ENCODE measurements at regions not wholly inside any gene's neighbourhood (a gene's known extent, or its start where the extent isn't known, plus 50 kb on each side); places are given as distances from the start of the nearest gene placed in this dataset.
"Not testable (repeated sequence)": the region's sequence is repeated elsewhere in the genome, so short reads cannot be mapped to it uniquely, and the experiment has no call there.

GRCh38 chr6:14521141-14521540, 403.6 kb downstream of the CD83 start:
- CTCF ChIA-PET (ENCODE audit: low intra/inter-chr PET ratio, low total read pairs) = no interaction called here

DNA sequence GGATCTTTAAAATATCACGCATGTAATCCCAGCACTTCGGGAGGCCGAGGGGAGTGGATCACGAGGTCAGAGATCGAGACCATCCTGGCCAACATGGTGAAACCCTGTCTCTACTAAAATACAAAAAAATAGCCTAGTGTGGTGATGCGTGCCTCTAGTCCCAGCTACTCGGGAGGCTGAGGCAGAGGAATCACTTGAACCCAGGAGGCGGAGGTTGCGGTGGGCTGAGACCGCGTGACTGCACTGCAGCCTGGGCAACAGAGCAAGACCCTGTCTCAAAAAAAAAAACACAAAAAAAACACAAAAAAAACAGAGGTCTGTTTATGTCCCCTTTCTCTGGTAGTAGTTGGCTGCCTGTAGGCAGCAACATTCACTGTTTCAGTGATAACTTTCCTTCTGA, 404.3 kb downstream of the CD83 start:
- H3K79me2 ChIP-seq (ENCODE audit: insufficient read depth, low read length); intact Hi-C loops (cut with micrococcal nuclease; ENCODE audit: unreplicated experiment); H3K27me3 ChIP-seq (ENCODE audit: control insufficient read depth in 1 of 2, insufficient read depth in 2 of 2, low read length in 2 of 2); FAIRE-seq; H4K20me1 ChIP-seq (ENCODE audit: insufficient read depth, low read length); in situ Hi-C loops (cut with HindIII; ENCODE audit: extremely low pct_ligation_motif_present, low pct_unique_long_range_greater_than_20kb); POLR2A ChIA-PET; H3K4me2 ChIP-seq (ENCODE audit: low read depth, low read length); H3K9ac ChIP-seq (ENCODE audit: insufficient read depth, low read depth, low read length); H2AFZ ChIP-seq (ENCODE audit: low read length); CTCF ChIA-PET (ENCODE audit: low intra/inter-chr PET ratio, low total read pairs); H3K27ac ChIP-seq (ENCODE audit: extremely low read length, insufficient read depth, low read length); H3K9me3 ChIP-seq (ENCODE audit: low read length); BruUV-seq (replicated peaks); ATAC-seq; DNase-seq (ENCODE audit: low spot score); H3K36me3 ChIP-seq (replicated peaks in 1 of 2; ENCODE audit: control insufficient read depth in 1 of 2, insufficient read depth in 2 of 2, low read length in 2 of 2); H3K4me3 ChIP-seq (replicated peaks in 1 of 3; ENCODE audit: insufficient read depth in 1 of 3, low read depth in 2 of 3, low read length in 3 of 3); H3K4me1 ChIP-seq (ENCODE audit: insufficient read depth, low read length): not testable (repeated sequence)
- WGBS (ENCODE audit: low lambda C conversion rate) = 57% methylated on average over 11 of the region's 11 CpGs

More at GRCh38 chr6:14521141-14521540, 403.6 kb downstream of the CD83 start:
- ATAC-seq (no peak), DNase-seq (ENCODE audit: low spot score) (no peak), FAIRE-seq (no peak)
- in situ Hi-C loops (cut with HindIII; ENCODE audit: extremely low pct_ligation_motif_present, low pct_unique_long_range_greater_than_20kb) (no loop called here), intact Hi-C loops (cut with micrococcal nuclease; ENCODE audit: unreplicated experiment) (no loop called here)
- Histone ChIP-seq H4K20me1 (ENCODE audit: insufficient read depth, low read length) (no peaks in the 10 kb centered on the region), H3K9ac (ENCODE audit: insufficient read depth, low read depth, low read length) (no peak overlapping the region), H3K4me2 (ENCODE audit: low read depth, low read length) (no peak overlapping the region), H3K4me3 (replicated peaks in 1 of 3; ENCODE audit: insufficient read depth in 1 of 3, low read depth in 2 of 3, low read length in 3 of 3) (no peak overlapping the region), H3K9me3 (ENCODE audit: low read length) (no peaks in the 10 kb centered on the region), H3K27me3 (ENCODE audit: control insufficient read depth in 1 of 2, insufficient read depth in 2 of 2, low read length in 2 of 2) (no peaks in the 10 kb centered on the region), H3K4me1 (ENCODE audit: insufficient read depth, low read length) (no peaks in the 10 kb centered on the region), H3K27ac (ENCODE audit: extremely low read length, insufficient read depth, low read length) (no peak overlapping the region), H3K79me2 (ENCODE audit: insufficient read depth, low read length) (no peaks in the 10 kb centered on the region), H3K36me3 (replicated peaks in 1 of 2; ENCODE audit: control insufficient read depth in 1 of 2, insufficient read depth in 2 of 2, low read length in 2 of 2) (no peaks in the 10 kb centered on the region), H2AFZ (ENCODE audit: low read length) (no peak overlapping the region)
- TF ChIP-seq RXRA (CRISPR knock-in tag; IDR thresholded peaks at IDR 0.05) = no peak
- no peak for TF ChIP-seq MTA3 (CRISPR knock-in tag; IDR thresholded peaks at IDR 0.05)
- no peak for TF ChIP-seq NFIC (IDR thresholded peaks at IDR 0.05; ENCODE audit: low read length)
- no peak for TF ChIP-seq TBP (CRISPR knock-in tag; IDR thresholded peaks at IDR 0.05)
- TF ChIP-seq SYNCRIP (IDR thresholded peaks at IDR 0.05; ENCODE audit: insufficient read depth, low read depth, low read length) = no peak
- TF ChIP-seq ZFP82 (CRISPR knock-in tag; IDR thresholded peaks at IDR 0.05; ENCODE audit: borderline replicate concordance) = no peak
- WGBS (ENCODE audit: low lambda C conversion rate) = 20% methylated on average over 5 of the region's 5 CpGs
- POLR2A ChIA-PET = no interaction called here
- no TSS peak for BruUV-seq (replicated peaks)

Measured in HepG2 (cell line).